ENCODE measurements at regions not wholly inside any gene's neighbourhood (a gene's known extent, or its start where the extent isn't known, plus 50 kb on each side); places are given as distances from the start of the nearest gene placed in this dataset.

- no peak for TF ChIP-seq CTCF (IDR thresholded peaks at IDR 0.05; ENCODE audit: low read depth, low read length)
- TF ChIP-seq EZH2phosphoT487 (IDR thresholded peaks at IDR 0.05; ENCODE audit: low read depth): no peak
These were observed 116.2 kb upstream of the SLC4A4 start for GRCh38 chr4:71222661-71223060.

Data from OCI-LY3 (cell line).